B cell (primary cell): ENCODE measurements at regions not wholly inside any gene's neighbourhood (a gene's known extent, or its start where the extent isn't known, plus 50 kb on each side); places are given as distances from the start of the nearest gene placed in this dataset. TPM values are rescaled to one million over a fixed set of nuclear protein-coding genes. Genes with fewer than 3 reads are reported as not detected.

Source experiments
- ATAC-seq: fragments of 200-7000 bp; cut with Tn5 transposase; one replicate; pipeline ENCODE4 v1.10.0; 2021; ENCODE audit warnings: low read depth, mild to moderate bottlenecking, moderate number of reproducible peaks, moderate library complexity
- CTCF ChIA-PET: fragments of 350-600 bp; sonication (Branson Sonifier 250); formaldehyde crosslinking; loops from one replicate; lab custom pipeline; 2021; ENCODE audit warnings: antibody characterized with exemption, inconsistent platforms; lab: Charles Lee
- POLR2A ChIA-PET: fragments of 350-600 bp; sonication (Branson Sonifier 250); formaldehyde crosslinking; loops from one replicate; lab custom pipeline; 2021; ENCODE audit warnings: antibody characterized with exemption; lab: Charles Lee
- DNase-seq: peaks from one replicate; pipeline ENCODE4 v3.0.0; 2013
- H2AFZ ChIP-seq: 2 replicates; pipeline ENCODE4 v1.6.1; 2012; ENCODE audit warnings: mild to moderate bottlenecking, low read depth, low read length; ENCODE audit not compliant: insufficient read depth, poor library complexity, severe bottlenecking
- H3K27ac ChIP-seq, 2 donors: 1 replicate in 1 of 2; 2 replicates in 1 of 2; pipeline ENCODE4 v1.5.1; 2012 to 2013; ENCODE audit warnings: low read length in 2 of 2, mild to moderate bottlenecking in 2 of 2, moderate library complexity in 1 of 2
- H3K27me3 ChIP-seq, 4 experiments: fragments of 200-600 bp in 1 of 4; sonication (generic) in 1 of 4; replicated peaks in 1 of 4; 1 replicate in 2 of 4; 2 replicates in 2 of 4; pipeline versions ENCODE4 v1.6.1 to v1.7.0; 2013 to 2016; ENCODE audit warnings: low read length in 3 of 4, mild to moderate bottlenecking in 2 of 4, mixed read lengths in 1 of 4, moderate library complexity in 1 of 4; ENCODE audit not compliant: insufficient read depth in 4 of 4, control insufficient read depth in 3 of 4; ENCODE audit errors: control extremely low read depth in 1 of 4
- H3K36me3 ChIP-seq, 2 experiments: replicated peaks in 1 of 2; 1 replicate in 1 of 2; 2 replicates in 1 of 2; pipeline versions ENCODE4 v1.6.1 to v1.7.1; 2013; ENCODE audit warnings: low read length in 1 of 2; ENCODE audit not compliant: insufficient read depth in 2 of 2, control insufficient read depth in 1 of 2; ENCODE audit errors: control extremely low read depth in 1 of 2, extremely low read depth in 1 of 2
- H3K4me1 ChIP-seq, 2 donors: fragments of 200-600 bp in 1 of 2; sonication (generic) in 1 of 2; 1 replicate in 1 of 2; 2 replicates in 1 of 2; pipeline versions ENCODE4 v1.5.1 to v1.6.1; 2013 to 2017; ENCODE audit warnings: low read length in 2 of 2; ENCODE audit not compliant: control insufficient read depth in 2 of 2, insufficient read depth in 2 of 2
- H3K4me2 ChIP-seq: replicated peaks from 2 replicates; pipeline ENCODE3; 2012; ENCODE audit warnings: mild to moderate bottlenecking, low read depth, low read length; ENCODE audit not compliant: poor library complexity, severe bottlenecking
- H3K4me3 ChIP-seq, 5 experiments: fragments of 200-600 bp in 1 of 5; sonication (generic) in 1 of 5; 1 replicate in 3 of 5; 2 replicates in 2 of 5; pipeline versions ENCODE4 v1.5.1 to v1.7.0; 2011 to 2016; ENCODE audit warnings: low read length in 4 of 5, mild to moderate bottlenecking in 4 of 5, low read depth in 2 of 5, control low read depth in 1 of 5, moderate library complexity in 1 of 5; ENCODE audit not compliant: insufficient read depth in 1 of 5; ENCODE audit errors: control extremely low read depth in 1 of 5, extremely low read depth in 1 of 5
- H3K79me2 ChIP-seq: fragments of 200-600 bp; sonication (generic); one replicate; pipeline ENCODE4 v1.6.0; 2016; ENCODE audit warnings: low read length; ENCODE audit not compliant: control insufficient read depth, insufficient read depth
- H3K9ac ChIP-seq: fragments of 200-600 bp; sonication (generic); 2 replicates; pipeline ENCODE4 v1.6.1; 2017; ENCODE audit warnings: mild to moderate bottlenecking, low read length, moderate library complexity
- H3K9me3 ChIP-seq, 3 donors: one replicate each; pipeline versions ENCODE4 v1.6.1 to v1.7.1; 2013; ENCODE audit warnings: low read length in 2 of 3; ENCODE audit not compliant: control insufficient read depth in 2 of 3, insufficient read depth in 1 of 3; ENCODE audit errors: control extremely low read depth in 1 of 3
- H4K20me1 ChIP-seq: 2 replicates; pipeline ENCODE4 v1.6.0; 2012; ENCODE audit warnings: mild to moderate bottlenecking, low read length; ENCODE audit not compliant: insufficient read depth, control insufficient read depth, poor library complexity, severe bottlenecking
- H3K27ac Mint-ChIP-seq: one replicate; pipeline ENCODE4 v1.8.0; 2021; ENCODE audit warnings: mixed read lengths
- H3K27me3 Mint-ChIP-seq: one replicate; pipeline ENCODE4 v1.8.0; 2021; ENCODE audit warnings: mixed read lengths
- H3K4me1 Mint-ChIP-seq: one replicate; pipeline ENCODE4 v1.8.0; 2021; ENCODE audit warnings: mixed read lengths
- H3K4me3 Mint-ChIP-seq: one replicate; pipeline ENCODE4 v1.8.0; 2021; ENCODE audit warnings: mixed read lengths
- H3K9me3 Mint-ChIP-seq: one replicate; pipeline ENCODE4 v1.8.0; 2022; ENCODE audit warnings: mixed read lengths; ENCODE audit not compliant: insufficient read depth
- CTCF ChIP-seq: fragments of 200-600 bp; IDR thresholded peaks from one replicate; pipeline ENCODE4 v1.8.0; 2022; ENCODE audit warnings: antibody characterized with exemption, mild to moderate bottlenecking
- EZH2 ChIP-seq: IDR thresholded peaks from 2 replicates; pipeline ENCODE4 v1.6.1; 2012; ENCODE audit warnings: borderline replicate concordance, low read depth, mild to moderate bottlenecking, moderate library complexity, low read length; ENCODE audit not compliant: insufficient read depth, poor library complexity, severe bottlenecking
- WGBS: methylation state at CpG from one replicate; pipeline ENCODE4 v1.1.5; 2013; ENCODE audit warnings: missing lambda C conversion rate; ENCODE audit not compliant: insufficient coverage; 5-methylcytosine and 5-hydroxymethylcytosine counted together
- intact Hi-C: fragments of 100-400 bp; cut with micrococcal nuclease; formaldehyde crosslinking; loops from one replicate; pipeline ENCODE4 v1.10.0; 2022
- small RNA-seq: library from RNA; depleted of rRNA; stranded (forward); fragments of <200 nt; gene quantifications from one replicate; pipeline ENCODE3, GENCODE V24; 2012; ENCODE audit warnings: low replicate concordance, low read depth; ENCODE audit not compliant: insufficient read length

- no peaks in the 10 kb centered on the region for H3K4me1 ChIP-seq
- POLR2A ChIA-PET, result no interaction called here
- no peak overlapping the region for H3K4me3 ChIP-seq
- no peak overlapping the region for H3K27ac ChIP-seq
- H3K36me3 ChIP-seq, result no peaks in the 10 kb centered on the region
- no CpG with 5 or more reads among the region's 1 CpG for WGBS
- H3K4me3 Mint-ChIP-seq, result no peak overlapping the region
- TF ChIP-seq EZH2 (no peak), CTCF (no peak)
- H3K27me3 Mint-ChIP-seq, result peaks cover 20% of the 10 kb centered on the region
- intact Hi-C loops, result no loop called here
- peaks cover 2% of the 10 kb centered on the region for H3K9me3 Mint-ChIP-seq
- H4K20me1 ChIP-seq, result no peaks in the 10 kb centered on the region
- peaks cover 0 to under 1% (median 0%) of the 10 kb centered on the region in 4 experiments for H3K27me3 ChIP-seq
- no peak for DNase-seq
- H3K4me2 ChIP-seq, result no peak overlapping the region
- H3K4me1 Mint-ChIP-seq, result no peaks in the 10 kb centered on the region
- no peaks in the 10 kb centered on the region for H3K79me2 ChIP-seq
- H3K9me3 ChIP-seq, result peaks cover 0 to 3% (median 1%) of the 10 kb centered on the region in 3 donors
- no peak overlapping the region for H3K9ac ChIP-seq
- no peak overlapping the region for H2AFZ ChIP-seq
- no peak for ATAC-seq
- H3K27ac Mint-ChIP-seq, result no peak overlapping the region
- CTCF ChIA-PET, result interaction anchor here (0.7 kb wide), 1 partner anchor 151 kb away, joined by 3 read pairs; no protein-coding TSS in a partner anchor
Observed at GRCh38 chr6:109221543-109222195, 126.4 kb downstream of the CEP57L1 start.

Small RNA genes lying in the stretch of these regions (small RNA-seq; reads per million reads assigned to genes)
- not detected for gene AL359711.1
- not detected for gene RNY3P11
